ENCODE measurements at regions not wholly inside any gene's neighbourhood (a gene's known extent, or its start where the extent isn't known, plus 50 kb on each side); places are given as distances from the start of the nearest gene placed in this dataset.

- no peak for DNase-seq
These were observed 595.6 kb downstream of the CAAP1 start for GRCh38 chr9:26296910-26297572.

GRCh38 chr9:26292943-26293342, 599.7 kb downstream of the CAAP1 start:
- no peak for DNase-seq

GRCh38 chr9:26271495-26272122, 593.4 kb upstream of the TUSC1 start:
- peak; percentile 39 to 69 for DNase-seq

GRCh38 chr9:26266146-26266793, 588.0 kb upstream of the TUSC1 start:
- no peak for DNase-seq

GRCh38 chr9:26264709-26265601, 586.7 kb upstream of the TUSC1 start:
- DNase-seq, result no peak

GRCh38 chr9:26263478-26263877, 585.2 kb upstream of the TUSC1 start:
- no peak for DNase-seq

- no peak for DNase-seq
These were observed 584.3 kb upstream of the TUSC1 start for GRCh38 chr9:26262421-26263107.

GRCh38 chr9:26261503-26262330, 583.5 kb upstream of the TUSC1 start:
- DNase-seq, result no peak

- no peak for DNase-seq
These were observed 582.0 kb upstream of the TUSC1 start for GRCh38 chr9:26260238-26260637.

GRCh38 chr9:26247861-26248260, 569.6 kb upstream of the TUSC1 start:
- no peak for DNase-seq

GRCh38 chr9:26244661-26245451, 566.6 kb upstream of the TUSC1 start:
- no peak for DNase-seq

- peak; percentile 82 to 91 for DNase-seq
These were observed 565.5 kb upstream of the TUSC1 start for GRCh38 chr9:26243726-26244125.

- peak; percentile 82 to 91 for DNase-seq
These were observed 564.9 kb upstream of the TUSC1 start for GRCh38 chr9:26243029-26243697.

- DNase-seq, result no peak
These were observed 561.8 kb upstream of the TUSC1 start for GRCh38 chr9:26240020-26240419.

- DNase-seq, result no peak
These were observed 559.0 kb upstream of the TUSC1 start for GRCh38 chr9:26237256-26237655.

- no peak for DNase-seq
These were observed 556.6 kb upstream of the TUSC1 start for GRCh38 chr9:26234865-26235264.

- DNase-seq, result no peak
These were observed 553.1 kb upstream of the TUSC1 start for GRCh38 chr9:26231391-26231790.

GRCh38 chr9:26229324-26230054, 551.2 kb upstream of the TUSC1 start:
- no peak for DNase-seq

GRCh38 chr9:26228273-26228672, 550.0 kb upstream of the TUSC1 start:
- DNase-seq, result no peak

GRCh38 chr9:26221290-26221689, 543.0 kb upstream of the TUSC1 start:
- DNase-seq, result no peak
